Transverse colon (tissue), 3 donors: ENCODE measurements at regions not wholly inside any gene's neighbourhood (a gene's known extent, or its start where the extent isn't known, plus 50 kb on each side); places are given as distances from the start of the nearest gene placed in this dataset.

ENCODE experiments used
- EP300 ChIP-seq: sonication (generic); formaldehyde crosslinking; IDR thresholded peaks from one replicate; pipeline ENCODE4 v1.6.1; 2017; ENCODE audit warnings: antibody characterized with exemption, low read depth
- POLR2A ChIP-seq: fragments of 450-650 bp; IDR thresholded peaks from one replicate; pipeline ENCODE4 v1.6.1; 2016; ENCODE audit warnings: antibody characterized with exemption, mild to moderate bottlenecking, moderate library complexity
- TF ChIP-seq, protein P1 (sequence below), 5 experiments: fragments of 200-600 bp in 3 of 5; fragments of 450-650 bp in 2 of 5; sonication (generic) in 3 of 5; IDR thresholded peaks; 1 replicate in 2 of 5; 2 replicates in 3 of 5; pipeline ENCODE4 v1.5.1; 2016 to 2017; ENCODE audit warnings: antibody characterized with exemption in 5 of 5, inconsistent platforms in 3 of 5, mild to moderate bottlenecking in 2 of 5, moderate library complexity in 1 of 5

DNA sequence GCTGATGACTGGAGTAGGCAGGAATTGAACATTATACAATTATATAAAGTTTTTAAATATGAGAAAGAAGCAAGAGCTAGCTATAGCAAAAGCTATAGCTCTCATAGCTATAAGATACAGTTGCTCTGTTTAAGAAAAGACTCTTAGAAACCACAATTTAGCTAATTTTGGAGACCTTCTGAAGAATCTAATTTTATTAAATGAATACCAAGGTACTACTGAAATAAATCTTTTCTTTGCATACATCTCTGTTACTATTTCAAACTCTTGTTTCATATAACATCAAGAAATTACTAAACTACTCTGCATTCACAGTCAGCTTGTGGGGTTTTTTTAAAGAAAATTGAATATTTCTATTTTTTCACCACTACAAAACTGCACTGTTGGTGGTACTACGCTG lies 568.7 kb upstream of the MARCKS start:
- TF ChIP-seq, protein P1, sequence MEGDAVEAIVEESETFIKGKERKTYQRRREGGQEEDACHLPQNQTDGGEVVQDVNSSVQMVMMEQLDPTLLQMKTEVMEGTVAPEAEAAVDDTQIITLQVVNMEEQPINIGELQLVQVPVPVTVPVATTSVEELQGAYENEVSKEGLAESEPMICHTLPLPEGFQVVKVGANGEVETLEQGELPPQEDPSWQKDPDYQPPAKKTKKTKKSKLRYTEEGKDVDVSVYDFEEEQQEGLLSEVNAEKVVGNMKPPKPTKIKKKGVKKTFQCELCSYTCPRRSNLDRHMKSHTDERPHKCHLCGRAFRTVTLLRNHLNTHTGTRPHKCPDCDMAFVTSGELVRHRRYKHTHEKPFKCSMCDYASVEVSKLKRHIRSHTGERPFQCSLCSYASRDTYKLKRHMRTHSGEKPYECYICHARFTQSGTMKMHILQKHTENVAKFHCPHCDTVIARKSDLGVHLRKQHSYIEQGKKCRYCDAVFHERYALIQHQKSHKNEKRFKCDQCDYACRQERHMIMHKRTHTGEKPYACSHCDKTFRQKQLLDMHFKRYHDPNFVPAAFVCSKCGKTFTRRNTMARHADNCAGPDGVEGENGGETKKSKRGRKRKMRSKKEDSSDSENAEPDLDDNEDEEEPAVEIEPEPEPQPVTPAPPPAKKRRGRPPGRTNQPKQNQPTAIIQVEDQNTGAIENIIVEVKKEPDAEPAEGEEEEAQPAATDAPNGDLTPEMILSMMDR (IDR thresholded peaks at IDR 0.05) = no peak
- TF ChIP-seq EP300 (no peak), POLR2A (no peak)
